ENCODE measurements at regions not wholly inside any gene's neighbourhood (a gene's known extent, or its start where the extent isn't known, plus 50 kb on each side); places are given as distances from the start of the nearest gene placed in this dataset.

DNA sequence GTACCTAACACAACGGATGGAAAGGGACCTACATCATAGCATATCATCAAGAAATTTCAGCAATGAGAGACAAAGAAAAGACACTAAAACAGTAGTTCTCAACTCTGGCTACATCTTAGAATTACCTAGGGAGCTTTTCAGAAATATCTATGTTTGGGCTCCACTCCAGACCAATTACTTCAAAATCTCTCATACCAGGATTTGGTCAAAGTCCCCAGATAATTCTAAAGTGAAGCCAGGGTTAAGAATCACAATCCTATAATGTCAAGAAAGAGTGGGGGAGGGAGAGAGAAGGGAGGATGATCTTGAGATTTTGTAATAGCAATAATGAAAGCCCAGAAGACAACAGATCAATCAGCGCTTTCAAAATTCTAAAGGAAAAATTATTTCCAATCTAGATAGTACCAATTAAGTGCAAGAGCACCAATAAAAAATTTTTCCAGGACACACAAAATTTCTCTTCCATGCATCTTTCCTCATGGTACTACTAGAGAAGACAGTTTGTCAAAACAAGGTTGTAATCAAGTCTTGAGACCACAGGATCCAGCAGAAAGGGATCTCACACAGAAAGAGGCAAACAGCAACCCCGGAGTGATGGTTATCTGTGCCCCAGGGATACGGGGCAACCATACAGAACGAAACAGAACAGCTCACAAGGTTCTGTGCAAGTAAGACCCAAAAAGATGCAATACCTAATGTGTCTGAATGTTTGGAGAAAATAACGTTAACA lies 152.9 kb upstream of the DST start:
- FAIRE-seq (no peak), DNase-seq (ENCODE audit: insufficient read length, low spot score) (no peak)
- TF ChIP-seq CTCF (IDR thresholded peaks at IDR 0.05; ENCODE audit: insufficient read depth, missing control alignments), result no peak

- DNase-seq (ENCODE audit: insufficient read length, low spot score) (no peak), FAIRE-seq (no peak)
- no peak for TF ChIP-seq CTCF (IDR thresholded peaks at IDR 0.05; ENCODE audit: insufficient read depth, missing control alignments)
Measured at GRCh38 chr6:56794421-56794820, 151.7 kb upstream of the DST start.

- FAIRE-seq, result no peak
- no peak for DNase-seq (ENCODE audit: insufficient read length, low spot score)
- no peak for TF ChIP-seq CTCF (IDR thresholded peaks at IDR 0.05; ENCODE audit: insufficient read depth, missing control alignments)
Measured at GRCh38 chr6:56793938-56794337, 151.2 kb upstream of the DST start.

GRCh38 chr6:56790414-56790813 lies 147.7 kb upstream of the DST start:
- no peak for TF ChIP-seq CTCF (IDR thresholded peaks at IDR 0.05; ENCODE audit: insufficient read depth, missing control alignments)
- FAIRE-seq, result no peak

DNA sequence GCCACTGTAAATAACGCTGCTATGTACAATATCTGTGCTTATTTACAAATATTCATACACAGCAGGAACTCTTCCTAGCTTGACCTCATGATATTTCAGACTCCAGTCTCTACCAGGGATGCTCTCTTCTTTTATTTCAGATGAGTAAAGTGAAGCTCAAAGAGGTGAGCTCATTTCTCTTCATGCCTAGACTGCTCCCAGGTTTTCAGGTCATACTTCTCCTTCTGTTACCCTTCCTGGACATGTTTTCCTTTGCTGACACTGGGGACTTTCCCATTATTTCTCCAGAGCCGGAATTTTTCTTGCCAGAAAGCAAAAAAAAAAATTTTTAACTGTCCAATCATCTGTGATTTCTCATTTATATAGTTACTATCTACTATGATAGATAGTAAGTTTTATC lies 147.2 kb upstream of the DST start:
- DNase-seq (ENCODE audit: insufficient read length, low spot score) (no peak), FAIRE-seq (no peak)
- no peak for TF ChIP-seq CTCF (IDR thresholded peaks at IDR 0.05; ENCODE audit: insufficient read depth, missing control alignments)

More at GRCh38 chr6:56790414-56790813, 147.7 kb upstream of the DST start:
- DNase-seq (ENCODE audit: insufficient read length, low spot score), result no peak

DNA sequence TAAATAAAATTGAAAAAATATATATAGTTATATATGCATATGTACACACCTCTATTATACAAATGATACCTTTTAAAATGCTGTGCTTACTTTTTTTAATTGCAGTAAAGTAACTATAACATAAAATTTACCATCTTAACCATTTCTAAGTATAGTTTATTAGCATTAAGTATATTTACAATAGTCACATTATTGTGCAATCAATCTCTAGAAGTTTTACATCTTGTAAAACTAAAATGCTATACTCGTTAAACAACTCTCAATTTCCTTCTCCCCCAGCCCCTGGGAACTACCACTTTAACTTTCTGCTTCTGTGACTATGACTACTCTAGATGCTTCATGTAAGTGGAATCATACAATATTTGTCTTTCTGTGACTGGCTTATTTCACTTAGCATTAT lies 146.7 kb upstream of the DST start:
- no peak for TF ChIP-seq CTCF (IDR thresholded peaks at IDR 0.05; ENCODE audit: insufficient read depth, missing control alignments)
- FAIRE-seq, result no peak
- no peak for DNase-seq (ENCODE audit: insufficient read length, low spot score)

DNA sequence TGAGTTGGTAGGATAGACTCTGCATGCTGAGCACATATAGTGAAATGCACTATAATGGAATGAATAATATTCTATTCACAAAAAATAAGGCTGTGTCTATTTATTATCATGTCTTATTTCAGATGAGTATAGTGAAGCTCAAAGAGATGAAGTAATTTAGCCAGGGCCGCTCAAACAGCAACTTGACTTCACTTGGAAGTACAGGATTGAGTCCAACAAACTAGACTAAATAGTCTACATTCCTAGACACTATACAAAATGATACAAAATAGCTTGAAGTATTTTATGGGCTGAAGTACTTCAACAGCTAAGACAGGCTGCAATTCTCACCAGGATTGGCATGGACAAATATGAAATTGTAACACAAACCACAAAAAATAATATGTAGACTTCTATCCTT lies 144.5 kb upstream of the DST start:
- DNase-seq (ENCODE audit: insufficient read length, low spot score) (no peak), FAIRE-seq (no peak)
- TF ChIP-seq CTCF (IDR thresholded peaks at IDR 0.05; ENCODE audit: insufficient read depth, missing control alignments), result no peak
